HepG2 (cell line): ENCODE measurements at regions not wholly inside any gene's neighbourhood (a gene's known extent, or its start where the extent isn't known, plus 50 kb on each side); places are given as distances from the start of the nearest gene placed in this dataset.
A peak's percentile ranks its signal among the peaks of the same experiment; 100 is the strongest.

ENCODE experiments used
- ATF3 ChIP-seq: sonication (generic); formaldehyde crosslinking; IDR thresholded peaks from 2 replicates; pipeline ENCODE4 v1.4.0; 2020; ENCODE audit warnings: missing genetic modification reagents
- BHLHE40 ChIP-seq: IDR thresholded peaks from 2 replicates; pipeline ENCODE4 v1.6.1; 2011; ENCODE audit warnings: low read length, improper control_type of control experiment
- CREM ChIP-seq, 2 experiments: sonication (generic) in 1 of 2; formaldehyde crosslinking in 1 of 2; IDR thresholded peaks; 2 replicates each; pipeline versions ENCODE4 v1.4.0 to v1.6.1; 2016 to 2020; ENCODE audit warnings: antibody characterized with exemption in 1 of 2, mild to moderate bottlenecking in 1 of 2, missing genetic modification reagents in 1 of 2
- FOSL1 ChIP-seq: sonication (generic); formaldehyde crosslinking; IDR thresholded peaks from 2 replicates; pipeline ENCODE4 v1.9.0; 2021; ENCODE audit warnings: missing genetic modification reagents, borderline replicate concordance
- KIAA2018 ChIP-seq: sonication (generic); formaldehyde crosslinking; IDR thresholded peaks from 2 replicates; pipeline ENCODE4 v1.5.0; 2020; ENCODE audit warnings: mild to moderate bottlenecking, missing genetic modification reagents, borderline replicate concordance
- LCORL ChIP-seq, 2 experiments: fragments of 450-650 bp in 1 of 2; sonication (generic) in 1 of 2; formaldehyde crosslinking in 1 of 2; IDR thresholded peaks; 2 replicates each; pipeline versions ENCODE4 v1.5.0 to v1.6.1; 2017 to 2020; ENCODE audit warnings: antibody characterized with exemption in 1 of 2, missing genetic modification reagents in 1 of 2
- MBD4 ChIP-seq: IDR thresholded peaks from 2 replicates; pipeline ENCODE4 v1.6.1; 2012; ENCODE audit warnings: low read length, inconsistent platforms, borderline replicate concordance
- NBN ChIP-seq: fragments of 450-650 bp; conservative IDR thresholded peaks from 2 replicates; pipeline ENCODE4 v1.6.1; 2017
- NCOA2 ChIP-seq: sonication (generic); formaldehyde crosslinking; IDR thresholded peaks from 2 replicates; pipeline ENCODE4 v1.8.0; 2022; ENCODE audit warnings: inconsistent platforms
- NFIC ChIP-seq: IDR thresholded peaks from 2 replicates; pipeline ENCODE4 v1.6.1; 2012; ENCODE audit warnings: mild to moderate bottlenecking, low read length, inconsistent platforms
- NR2F1 ChIP-seq, 2 experiments: fragments of 450-650 bp in 1 of 2; formaldehyde crosslinking in 1 of 2; IDR thresholded peaks; 2 replicates each; pipeline versions ENCODE4 v1.5.0 to v1.6.1; 2016 to 2020; ENCODE audit warnings: mild to moderate bottlenecking in 1 of 2, missing compliant biosample characterization in 1 of 2, missing genetic modification reagents in 1 of 2, moderate library complexity in 1 of 2
- PATZ1 ChIP-seq: sonication (generic); formaldehyde crosslinking; IDR thresholded peaks from 2 replicates; pipeline ENCODE4 v1.4.0; 2020; ENCODE audit warnings: missing genetic modification reagents
- SRF ChIP-seq: IDR thresholded peaks from 2 replicates; pipeline ENCODE4 v1.6.1; 2011; ENCODE audit warnings: mild to moderate bottlenecking, low read depth, low read length, moderate library complexity
- SRY ChIP-seq: sonication (generic); formaldehyde crosslinking; IDR thresholded peaks from 2 replicates; pipeline ENCODE4 v1.8.0; 2022; ENCODE audit warnings: mild to moderate bottlenecking, missing genetic modification reagents
- TEAD3 ChIP-seq: optimal IDR thresholded peaks from 2 replicates; pipeline ENCODE3; 2016; ENCODE audit warnings: borderline replicate concordance
- ZNF331 ChIP-seq: sonication (generic); formaldehyde crosslinking; IDR thresholded peaks from 2 replicates; pipeline ENCODE4 v1.4.0; 2020; ENCODE audit warnings: missing genetic modification reagents
- ZNF598 ChIP-seq: sonication (generic); formaldehyde crosslinking; IDR thresholded peaks from 2 replicates; pipeline ENCODE4 v1.5.1; 2020; ENCODE audit warnings: mild to moderate bottlenecking, missing genetic modification reagents, borderline replicate concordance
- ZNF672 ChIP-seq: sonication (generic); formaldehyde crosslinking; IDR thresholded peaks from 2 replicates; pipeline ENCODE4 v1.8.1; 2022; ENCODE audit warnings: missing genetic modification reagents
- ZSCAN31 ChIP-seq: sonication (generic); formaldehyde crosslinking; IDR thresholded peaks from 2 replicates; pipeline ENCODE4 v1.5.0; 2020; ENCODE audit warnings: low read depth, mild to moderate bottlenecking, missing genetic modification reagents

- TF ChIP-seq KIAA2018 (CRISPR knock-in tag) (no peak), LCORL (IDR thresholded peaks at IDR 0.05) (no peak), LCORL (CRISPR knock-in tag; IDR thresholded peaks at IDR 0.05) (0 out of 2 replicates have a peak, but pooled peaks have one; percentile 29), ATF3 (CRISPR knock-in tag) (peak; percentile 92), ZNF598 (no peak), ZNF672 (CRISPR knock-in tag) (no peak), MBD4 (no peak), FOSL1 (peak; percentile 80), NFIC (peak; percentile 61; the same call in 1 of the 2 replicates), CREM (IDR thresholded peaks at IDR 0.05) (0 out of 2 replicates have a peak, but pooled peaks have one; percentile 9), CREM (CRISPR knock-in tag; IDR thresholded peaks at IDR 0.05) (no peak), NBN (no peak), ZNF331 (CRISPR knock-in tag) (no peak), ZSCAN31 (CRISPR knock-in tag) (no peak), TEAD3 (CRISPR knock-in tag) (peak; percentile 34), NCOA2 (peak; percentile 26; the same call in 1 of the 2 replicates), NR2F1 (CRISPR knock-in tag; IDR thresholded peaks at IDR 0.05) (peak in 1 of 2 experiments; percentile 23; a peak in 1 of 4 replicates), SRF (no peak), SRY (CRISPR knock-in tag) (no peak), PATZ1 (peak; percentile 21; the same call in 1 of the 2 replicates), BHLHE40 (0 out of 2 replicates have a peak, but pooled peaks have one; percentile 30)
Measured at GRCh38 chr13:40401911-40402776, 264.3 kb downstream of the FOXO1 start (continued).
